H1 (cell line): ENCODE measurements at regions not wholly inside any gene's neighbourhood (a gene's known extent, or its start where the extent isn't known, plus 50 kb on each side); places are given as distances from the start of the nearest gene placed in this dataset.

Source experiments
- KDM1A ChIP-seq: fragments of 200-600, 300-600 bp; sonication (generic); IDR thresholded peaks from 2 replicates; pipeline ENCODE4 v1.7.1; 2016; ENCODE audit warnings: mild to moderate bottlenecking, low read length, borderline replicate concordance
- RXRA ChIP-seq: IDR thresholded peaks from 2 replicates; pipeline ENCODE4 v1.6.1; 2011; ENCODE audit warnings: low read depth, mild to moderate bottlenecking, low read length, moderate library complexity; ENCODE audit not compliant: insufficient read depth
- SP1 ChIP-seq: IDR thresholded peaks from 2 replicates; pipeline ENCODE4 v1.6.1; 2011; ENCODE audit warnings: low read depth, low read length
- TEAD4 ChIP-seq: IDR thresholded peaks from 2 replicates; pipeline ENCODE4 v1.6.1; 2012; ENCODE audit warnings: low read depth, low read length, inconsistent platforms, mixed read lengths
- TF ChIP-seq, protein P1 (sequence below): fragments of 300-600 bp; sonication (generic); IDR thresholded peaks from 2 replicates; pipeline ENCODE4 v1.7.1; 2012; ENCODE audit warnings: low read length, moderate library complexity, mild to moderate bottlenecking, inconsistent platforms; ENCODE audit not compliant: insufficient replicate concordance

DNA sequence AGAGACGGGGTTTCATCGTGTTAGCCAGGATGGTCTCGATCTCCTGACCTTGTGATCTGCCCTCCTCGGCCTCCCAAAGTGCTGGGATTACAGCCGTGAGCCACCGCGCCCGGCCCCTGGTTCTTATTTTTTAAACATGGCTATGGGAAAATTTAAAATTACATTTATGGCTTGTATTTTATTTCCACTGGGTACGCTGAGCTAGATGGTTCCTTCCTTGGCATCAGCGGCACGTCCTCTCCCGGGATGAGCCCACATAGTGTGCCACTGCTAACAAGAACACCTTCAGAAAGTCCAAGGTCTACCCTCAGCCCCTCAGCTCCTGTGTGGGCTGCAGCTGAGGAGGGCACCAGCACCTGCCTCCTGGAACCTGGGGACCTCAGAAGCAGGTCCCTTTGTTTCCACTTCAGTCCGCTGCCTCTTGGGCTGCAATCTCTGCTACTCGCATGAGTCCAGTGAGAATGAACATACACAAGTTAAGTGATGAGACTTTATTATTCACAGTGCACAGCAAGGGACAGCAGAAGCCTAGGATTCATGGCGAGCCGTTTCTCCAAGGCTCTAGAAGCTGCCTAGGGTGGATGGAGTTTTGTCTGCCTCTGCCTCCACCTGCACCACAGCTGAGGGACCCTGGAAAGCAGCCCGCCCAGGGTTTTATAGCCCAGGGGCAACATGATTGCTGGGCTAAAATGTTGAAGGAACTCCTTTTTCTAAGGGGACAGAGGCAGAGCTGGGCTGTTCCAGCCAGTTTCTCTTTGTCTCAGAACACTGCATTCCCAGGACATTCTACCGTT lies 107.5 kb upstream of the TEX51 start (continued):
- TF ChIP-seq, protein P1, sequence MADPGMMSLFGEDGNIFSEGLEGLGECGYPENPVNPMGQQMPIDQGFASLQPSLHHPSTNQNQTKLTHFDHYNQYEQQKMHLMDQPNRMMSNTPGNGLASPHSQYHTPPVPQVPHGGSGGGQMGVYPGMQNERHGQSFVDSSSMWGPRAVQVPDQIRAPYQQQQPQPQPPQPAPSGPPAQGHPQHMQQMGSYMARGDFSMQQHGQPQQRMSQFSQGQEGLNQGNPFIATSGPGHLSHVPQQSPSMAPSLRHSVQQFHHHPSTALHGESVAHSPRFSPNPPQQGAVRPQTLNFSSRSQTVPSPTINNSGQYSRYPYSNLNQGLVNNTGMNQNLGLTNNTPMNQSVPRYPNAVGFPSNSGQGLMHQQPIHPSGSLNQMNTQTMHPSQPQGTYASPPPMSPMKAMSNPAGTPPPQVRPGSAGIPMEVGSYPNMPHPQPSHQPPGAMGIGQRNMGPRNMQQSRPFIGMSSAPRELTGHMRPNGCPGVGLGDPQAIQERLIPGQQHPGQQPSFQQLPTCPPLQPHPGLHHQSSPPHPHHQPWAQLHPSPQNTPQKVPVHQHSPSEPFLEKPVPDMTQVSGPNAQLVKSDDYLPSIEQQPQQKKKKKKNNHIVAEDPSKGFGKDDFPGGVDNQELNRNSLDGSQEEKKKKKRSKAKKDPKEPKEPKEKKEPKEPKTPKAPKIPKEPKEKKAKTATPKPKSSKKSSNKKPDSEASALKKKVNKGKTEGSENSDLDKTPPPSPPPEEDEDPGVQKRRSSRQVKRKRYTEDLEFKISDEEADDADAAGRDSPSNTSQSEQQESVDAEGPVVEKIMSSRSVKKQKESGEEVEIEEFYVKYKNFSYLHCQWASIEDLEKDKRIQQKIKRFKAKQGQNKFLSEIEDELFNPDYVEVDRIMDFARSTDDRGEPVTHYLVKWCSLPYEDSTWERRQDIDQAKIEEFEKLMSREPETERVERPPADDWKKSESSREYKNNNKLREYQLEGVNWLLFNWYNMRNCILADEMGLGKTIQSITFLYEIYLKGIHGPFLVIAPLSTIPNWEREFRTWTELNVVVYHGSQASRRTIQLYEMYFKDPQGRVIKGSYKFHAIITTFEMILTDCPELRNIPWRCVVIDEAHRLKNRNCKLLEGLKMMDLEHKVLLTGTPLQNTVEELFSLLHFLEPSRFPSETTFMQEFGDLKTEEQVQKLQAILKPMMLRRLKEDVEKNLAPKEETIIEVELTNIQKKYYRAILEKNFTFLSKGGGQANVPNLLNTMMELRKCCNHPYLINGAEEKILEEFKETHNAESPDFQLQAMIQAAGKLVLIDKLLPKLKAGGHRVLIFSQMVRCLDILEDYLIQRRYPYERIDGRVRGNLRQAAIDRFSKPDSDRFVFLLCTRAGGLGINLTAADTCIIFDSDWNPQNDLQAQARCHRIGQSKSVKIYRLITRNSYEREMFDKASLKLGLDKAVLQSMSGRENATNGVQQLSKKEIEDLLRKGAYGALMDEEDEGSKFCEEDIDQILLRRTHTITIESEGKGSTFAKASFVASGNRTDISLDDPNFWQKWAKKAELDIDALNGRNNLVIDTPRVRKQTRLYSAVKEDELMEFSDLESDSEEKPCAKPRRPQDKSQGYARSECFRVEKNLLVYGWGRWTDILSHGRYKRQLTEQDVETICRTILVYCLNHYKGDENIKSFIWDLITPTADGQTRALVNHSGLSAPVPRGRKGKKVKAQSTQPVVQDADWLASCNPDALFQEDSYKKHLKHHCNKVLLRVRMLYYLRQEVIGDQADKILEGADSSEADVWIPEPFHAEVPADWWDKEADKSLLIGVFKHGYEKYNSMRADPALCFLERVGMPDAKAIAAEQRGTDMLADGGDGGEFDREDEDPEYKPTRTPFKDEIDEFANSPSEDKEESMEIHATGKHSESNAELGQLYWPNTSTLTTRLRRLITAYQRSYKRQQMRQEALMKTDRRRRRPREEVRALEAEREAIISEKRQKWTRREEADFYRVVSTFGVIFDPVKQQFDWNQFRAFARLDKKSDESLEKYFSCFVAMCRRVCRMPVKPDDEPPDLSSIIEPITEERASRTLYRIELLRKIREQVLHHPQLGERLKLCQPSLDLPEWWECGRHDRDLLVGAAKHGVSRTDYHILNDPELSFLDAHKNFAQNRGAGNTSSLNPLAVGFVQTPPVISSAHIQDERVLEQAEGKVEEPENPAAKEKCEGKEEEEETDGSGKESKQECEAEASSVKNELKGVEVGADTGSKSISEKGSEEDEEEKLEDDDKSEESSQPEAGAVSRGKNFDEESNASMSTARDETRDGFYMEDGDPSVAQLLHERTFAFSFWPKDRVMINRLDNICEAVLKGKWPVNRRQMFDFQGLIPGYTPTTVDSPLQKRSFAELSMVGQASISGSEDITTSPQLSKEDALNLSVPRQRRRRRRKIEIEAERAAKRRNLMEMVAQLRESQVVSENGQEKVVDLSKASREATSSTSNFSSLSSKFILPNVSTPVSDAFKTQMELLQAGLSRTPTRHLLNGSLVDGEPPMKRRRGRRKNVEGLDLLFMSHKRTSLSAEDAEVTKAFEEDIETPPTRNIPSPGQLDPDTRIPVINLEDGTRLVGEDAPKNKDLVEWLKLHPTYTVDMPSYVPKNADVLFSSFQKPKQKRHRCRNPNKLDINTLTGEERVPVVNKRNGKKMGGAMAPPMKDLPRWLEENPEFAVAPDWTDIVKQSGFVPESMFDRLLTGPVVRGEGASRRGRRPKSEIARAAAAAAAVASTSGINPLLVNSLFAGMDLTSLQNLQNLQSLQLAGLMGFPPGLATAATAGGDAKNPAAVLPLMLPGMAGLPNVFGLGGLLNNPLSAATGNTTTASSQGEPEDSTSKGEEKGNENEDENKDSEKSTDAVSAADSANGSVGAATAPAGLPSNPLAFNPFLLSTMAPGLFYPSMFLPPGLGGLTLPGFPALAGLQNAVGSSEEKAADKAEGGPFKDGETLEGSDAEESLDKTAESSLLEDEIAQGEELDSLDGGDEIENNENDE = no peak
- TF ChIP-seq RXRA (no peak), KDM1A (no peak), SP1 (no peak), TEAD4 (no peak)
